IMR-90 (cell line): ENCODE measurements at regions not wholly inside any gene's neighbourhood (a gene's known extent, or its start where the extent isn't known, plus 50 kb on each side); places are given as distances from the start of the nearest gene placed in this dataset.

Source experiments
- ATAC-seq: fragments of 200-7000 bp; cut with Tn5 transposase; 2 replicates; pipeline ENCODE4 v1.9.1; 2020; ENCODE audit warnings: low read depth, mild to moderate bottlenecking, moderate library complexity
- BruUV-seq: library from RNA; stranded (reverse); fragments of 400-500 nt; replicated peaks from 2 replicates; lab custom pipeline; 2021; lab: Mats Ljungman, UMichigan
- CTCF ChIA-PET: fragments of 300-600 bp; formaldehyde crosslinking; extraction: SDS; loops from one replicate; lab custom pipeline; 2021; ENCODE audit warnings: antibody characterized with exemption; lab: Yijun Ruan, JAX
- POLR2A ChIA-PET: fragments of 300-600 bp; sonication (Branson Sonifier 250); formaldehyde crosslinking; loops from one replicate; lab custom pipeline; 2022; ENCODE audit warnings: antibody characterized with exemption; ENCODE audit not compliant: unreplicated experiment; lab: Charles Lee
- DNase-seq: peaks from one replicate; pipeline ENCODE4 v3.0.0; 2013
- H2AFZ ChIP-seq: replicated peaks from 2 replicates; pipeline ENCODE3; 2013; ENCODE audit warnings: low read length, mild to moderate bottlenecking; ENCODE audit not compliant: poor library complexity
- H2AK5ac ChIP-seq: 2 replicates; pipeline ENCODE4 v1.6.1; 2013; ENCODE audit warnings: low read depth, low read length, inconsistent platforms
- H2AK9ac ChIP-seq: replicated peaks from 2 replicates; pipeline ENCODE3; 2013; ENCODE audit warnings: mild to moderate bottlenecking, low read depth, low read length, moderate library complexity; ENCODE audit not compliant: poor library complexity
- H2BK120ac ChIP-seq: 2 replicates; pipeline ENCODE4 v1.6.1; 2013; ENCODE audit warnings: low read depth, low read length, inconsistent platforms
- H2BK15ac ChIP-seq: 3 replicates; pipeline ENCODE4 v1.6.1; 2013; ENCODE audit warnings: low read depth, low read length, inconsistent platforms
- H2BK20ac ChIP-seq: 2 replicates; pipeline ENCODE4 v1.6.1; 2013; ENCODE audit warnings: low read depth, mild to moderate bottlenecking, inconsistent platforms, low read length, moderate library complexity
- H2BK5ac ChIP-seq: 2 replicates; pipeline ENCODE4 v1.6.1; 2013; ENCODE audit warnings: mild to moderate bottlenecking, low read depth, low read length, inconsistent platforms; ENCODE audit not compliant: poor library complexity, severe bottlenecking
- H3K14ac ChIP-seq: replicated peaks from 2 replicates; pipeline ENCODE4 v1.6.1; 2013; ENCODE audit warnings: low read depth, low read length, inconsistent platforms
- H3K18ac ChIP-seq: 2 replicates; pipeline ENCODE4 v1.6.1; 2013; ENCODE audit warnings: low read depth, low read length, control low read depth
- H3K23ac ChIP-seq: 2 replicates; pipeline ENCODE4 v1.6.1; 2013; ENCODE audit warnings: low read depth, low read length, inconsistent platforms
- H3K27ac ChIP-seq: 2 replicates; pipeline ENCODE4 v1.5.1; 2013; ENCODE audit warnings: mild to moderate bottlenecking, control low read depth, low read length; ENCODE audit not compliant: insufficient read depth
- H3K27me3 ChIP-seq: 2 replicates; pipeline ENCODE4 v1.6.1; 2013; ENCODE audit warnings: low read length; ENCODE audit not compliant: control insufficient read depth, insufficient read depth
- H3K36me3 ChIP-seq: 2 replicates; pipeline ENCODE4 v1.6.1; 2013; ENCODE audit warnings: low read length, mixed read lengths; ENCODE audit not compliant: control insufficient read depth, insufficient read depth
- H3K4ac ChIP-seq: 2 replicates; pipeline ENCODE4 v1.6.1; 2013; ENCODE audit warnings: low read depth, low read length, inconsistent platforms
- H3K4me1 ChIP-seq: 2 replicates; pipeline ENCODE4 v1.6.1; 2013; ENCODE audit warnings: low read length, mixed read lengths; ENCODE audit not compliant: control insufficient read depth, insufficient read depth
- H3K4me2 ChIP-seq: 2 replicates; pipeline ENCODE4 v1.6.1; 2013; ENCODE audit warnings: low read depth, mild to moderate bottlenecking, control low read depth, low read length, moderate library complexity
- H3K4me3 ChIP-seq: 2 replicates; pipeline ENCODE4 v1.5.1; 2013; ENCODE audit warnings: low read depth, mild to moderate bottlenecking, control low read depth, low read length, moderate library complexity; ENCODE audit not compliant: insufficient read depth
- H3K56ac ChIP-seq: 2 replicates; pipeline ENCODE4 v1.6.1; 2013; ENCODE audit warnings: low read length, inconsistent platforms; ENCODE audit not compliant: insufficient read depth; ENCODE audit errors: extremely low read depth
- H3K79me1 ChIP-seq, 2 experiments: 2 replicates each; pipeline ENCODE4 v1.6.1; 2013; ENCODE audit warnings: low read length in 2 of 2, inconsistent platforms in 1 of 2, low read depth in 1 of 2
- H3K9ac ChIP-seq: 2 replicates; pipeline ENCODE4 v1.6.1; 2013; ENCODE audit warnings: low read depth, low read length, control low read depth
- H3K9me1 ChIP-seq: 2 replicates; pipeline ENCODE4 v1.6.1; 2013; ENCODE audit warnings: low read length, inconsistent platforms; ENCODE audit not compliant: insufficient read depth
- H3K9me3 ChIP-seq: 2 replicates; pipeline ENCODE4 v1.6.1; 2013; ENCODE audit warnings: low read length; ENCODE audit not compliant: control insufficient read depth, insufficient read depth
- H4K20me1 ChIP-seq: 2 replicates; pipeline ENCODE4 v1.6.1; 2013; ENCODE audit warnings: low read length, inconsistent platforms; ENCODE audit not compliant: insufficient read depth
- H4K5ac ChIP-seq: 2 replicates; pipeline ENCODE4 v1.6.1; 2013; ENCODE audit warnings: mild to moderate bottlenecking, low read depth, low read length, control low read depth
- H4K8ac ChIP-seq, 2 experiments: 2 replicates each; pipeline ENCODE4 v1.6.1; 2013; ENCODE audit warnings: low read depth in 2 of 2, low read length in 2 of 2, control low read depth in 1 of 2, inconsistent platforms in 1 of 2
- H4K91ac ChIP-seq: 2 replicates; pipeline ENCODE4 v1.6.1; 2013; ENCODE audit warnings: low read depth, low read length, inconsistent platforms; ENCODE audit not compliant: insufficient read depth
- BHLHE40 ChIP-seq: fragments of 150-350 bp; IDR thresholded peaks from 2 replicates; pipeline ENCODE4 v1.6.1; 2016; ENCODE audit warnings: mild to moderate bottlenecking, low read depth, low read length
- CEBPB ChIP-seq: IDR thresholded peaks from 2 replicates; pipeline ENCODE4 v1.6.1; 2012; ENCODE audit warnings: low read depth, low read length, improper control_type of control experiment
- RFX5 ChIP-seq: IDR thresholded peaks from 2 replicates; pipeline ENCODE4 v1.8.0; 2012; ENCODE audit warnings: low read depth, mild to moderate bottlenecking, low read length, moderate library complexity
- SMC3 ChIP-seq: fragments of 150-350 bp; IDR thresholded peaks from 2 replicates; pipeline ENCODE4 v1.6.1; 2016; ENCODE audit warnings: low read depth, mild to moderate bottlenecking, antibody characterized with exemption, low read length, moderate library complexity
- WGBS, 2 experiments: methylation state at CpG; one replicate each; pipeline versions ENCODE4 v1.1.5 to v1.1.7; 2013; ENCODE audit warnings: missing lambda C conversion rate in 2 of 2; ENCODE audit not compliant: insufficient read length in 1 of 2; ENCODE audit errors: extremely low coverage in 2 of 2; 5-methylcytosine and 5-hydroxymethylcytosine counted together
- dilution Hi-C: fragments of 300-500 bp; cut with HindIII; formaldehyde crosslinking; loops from one replicate; pipeline ENCODE4 v1.14.3; 2018; ENCODE audit warnings: low sequenced_read_pairs; ENCODE audit not compliant: unreplicated experiment
- in situ Hi-C: fragments of 300-500 bp; cut with MboI; formaldehyde crosslinking; loops from 3 replicates; pipeline ENCODE4 v1.14.3; 2019; ENCODE audit warnings: low sequenced_read_pairs, inconsistent platforms, mixed read lengths
- intact Hi-C: fragments of 100-400 bp; cut with micrococcal nuclease; formaldehyde crosslinking; loops from 2 replicates; pipeline ENCODE4 v1.10.0; 2022
- TF ChIP-seq, protein P1 (sequence below): fragments of 150-350 bp; IDR thresholded peaks from 2 replicates; pipeline ENCODE4 v1.6.1; 2017; ENCODE audit warnings: mild to moderate bottlenecking, antibody characterized with exemption, low read length, low read depth

DNA sequence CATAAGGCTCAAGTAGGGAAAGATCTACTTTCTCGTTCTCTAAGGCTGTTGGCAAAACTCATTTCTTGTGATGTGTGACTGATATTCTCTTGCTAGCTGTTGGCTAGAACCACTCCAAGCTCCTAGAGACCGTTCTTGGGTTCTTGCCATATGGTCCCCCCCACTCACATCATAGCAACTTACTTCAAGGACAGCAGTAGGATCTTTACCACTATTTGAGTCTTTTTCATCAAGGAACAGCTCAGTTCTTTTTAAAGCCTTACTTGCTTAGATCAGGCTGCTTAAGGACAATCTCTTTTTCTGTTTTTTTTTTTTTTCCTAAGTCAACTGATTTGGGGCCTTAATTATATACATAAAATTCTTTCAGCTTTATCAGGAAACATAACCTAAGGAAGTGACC is 251.1 kb downstream of the GPR37 start:
- DNase-seq, result no peak

More for the DNA sequence above, 251.1 kb downstream of the GPR37 start:
- Histone ChIP-seq H2BK20ac (no peak overlapping the region), H3K4me1 (0 out of 2 replicates have a peak, but pooled peaks cover 1% of the 10 kb centered on the region), H3K14ac (no peak overlapping the region), H4K8ac (no peak overlapping the region), H3K9me3 (no peaks in the 10 kb centered on the region), H3K9me1 (0 out of 2 replicates have a peak, but pooled peaks cover 2% of the 10 kb centered on the region), H3K79me1 (no peaks in the 10 kb centered on the region), H2AFZ (no peak overlapping the region), H4K91ac (no peak overlapping the region), H3K18ac (no peak overlapping the region; the same call in 1 of the 2 replicates), H3K36me3 (no peaks in the 10 kb centered on the region), H3K9ac (no peak overlapping the region), H3K4ac (no peak overlapping the region), H4K20me1 (no peaks in the 10 kb centered on the region), H2BK5ac (no peak overlapping the region), H3K56ac (no peak overlapping the region), H3K4me3 (no peak overlapping the region), H3K27me3 (no peaks in the 10 kb centered on the region), H2AK5ac (no peak overlapping the region), H3K27ac (no peak overlapping the region), H2BK15ac (no peak overlapping the region), H3K23ac (no peak overlapping the region), H4K5ac (no peak overlapping the region; the same call in 1 of the 2 replicates), H3K4me2 (no peak overlapping the region), H2AK9ac (no peak overlapping the region), H2BK120ac (no peak overlapping the region)
- in situ Hi-C loops (no loop called here), dilution Hi-C loops (no loop called here), intact Hi-C loops (no loop called here)
- CTCF ChIA-PET, result interaction anchor here (0.9 kb wide), 1 partner anchor 30 kb away, joined by 4 read pairs; no protein-coding TSS in a partner anchor
- TF ChIP-seq CEBPB (no peak), BHLHE40 (no peak), RFX5 (no peak), SMC3 (no peak)
- TF ChIP-seq, protein P1, sequence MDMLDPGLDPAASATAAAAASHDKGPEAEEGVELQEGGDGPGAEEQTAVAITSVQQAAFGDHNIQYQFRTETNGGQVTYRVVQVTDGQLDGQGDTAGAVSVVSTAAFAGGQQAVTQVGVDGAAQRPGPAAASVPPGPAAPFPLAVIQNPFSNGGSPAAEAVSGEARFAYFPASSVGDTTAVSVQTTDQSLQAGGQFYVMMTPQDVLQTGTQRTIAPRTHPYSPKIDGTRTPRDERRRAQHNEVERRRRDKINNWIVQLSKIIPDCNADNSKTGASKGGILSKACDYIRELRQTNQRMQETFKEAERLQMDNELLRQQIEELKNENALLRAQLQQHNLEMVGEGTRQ, result no peak
- whole genome bisulfite sequencing, 2 experiments, result 17% methylated on average over 1 of the region's 2 CpGs; no CpG with 5 or more reads in 1 of the 2 experiments
- no peak for ATAC-seq
- BruUV-seq, result no TSS peak
- POLR2A ChIA-PET, result no interaction called here
